Cardiac muscle cell (in vitro differentiated cells and primary cell): ENCODE measurements at regions not wholly inside any gene's neighbourhood (a gene's known extent, or its start where the extent isn't known, plus 50 kb on each side); places are given as distances from the start of the nearest gene placed in this dataset.
A peak's percentile ranks its signal among the peaks of the same experiment; 100 is the strongest.

ENCODE experiments used
- DNase-seq, 2 donors: peaks; one replicate each; pipeline versions ENCODE4 v3.0.0 to v3.0.0-alpha.2; 2010 to 2017; ENCODE audit warnings: low read depth in 1 of 2, low spot score in 1 of 2
- H3K27ac ChIP-seq: fragments of 200-600 bp; sonication (generic); 2 replicates; pipeline ENCODE4 v1.5.1; 2016
- H3K27me3 ChIP-seq: fragments of 200-600 bp; sonication (generic); 2 replicates; pipeline ENCODE4 v1.6.0; 2016; ENCODE audit warnings: control low read depth
- H3K36me3 ChIP-seq: fragments of 200-600 bp; sonication (generic); 2 replicates; pipeline ENCODE4 v1.5.1; 2016; ENCODE audit warnings: control low read depth
- H3K4me1 ChIP-seq: fragments of 200-600 bp; sonication (generic); 2 replicates; pipeline ENCODE4 v1.8.1; 2017; ENCODE audit warnings: low read depth, mild to moderate bottlenecking, mixed run types
- H3K4me3 ChIP-seq: fragments of 200-600 bp; sonication (generic); 2 replicates; pipeline ENCODE4 v1.5.1; 2016; ENCODE audit warnings: mild to moderate bottlenecking
- H3K9me3 ChIP-seq: fragments of 200-600 bp; sonication (generic); 2 replicates; pipeline ENCODE4 v1.5.1; 2017; ENCODE audit warnings: low read depth, mild to moderate bottlenecking, control low read depth
- TF ChIP-seq, protein P1 (sequence below): IDR thresholded peaks from 2 replicates; pipeline ENCODE4 v1.5.1; 2012; ENCODE audit warnings: low read depth, mild to moderate bottlenecking, low read length

- no peak overlapping the region for H3K4me3 ChIP-seq
- peak overlapping the region; percentile 78 for H3K27ac ChIP-seq
Measured at GRCh38 chr10:21069278-21069677, 172.2 kb upstream of the NEBL start.

DNA sequence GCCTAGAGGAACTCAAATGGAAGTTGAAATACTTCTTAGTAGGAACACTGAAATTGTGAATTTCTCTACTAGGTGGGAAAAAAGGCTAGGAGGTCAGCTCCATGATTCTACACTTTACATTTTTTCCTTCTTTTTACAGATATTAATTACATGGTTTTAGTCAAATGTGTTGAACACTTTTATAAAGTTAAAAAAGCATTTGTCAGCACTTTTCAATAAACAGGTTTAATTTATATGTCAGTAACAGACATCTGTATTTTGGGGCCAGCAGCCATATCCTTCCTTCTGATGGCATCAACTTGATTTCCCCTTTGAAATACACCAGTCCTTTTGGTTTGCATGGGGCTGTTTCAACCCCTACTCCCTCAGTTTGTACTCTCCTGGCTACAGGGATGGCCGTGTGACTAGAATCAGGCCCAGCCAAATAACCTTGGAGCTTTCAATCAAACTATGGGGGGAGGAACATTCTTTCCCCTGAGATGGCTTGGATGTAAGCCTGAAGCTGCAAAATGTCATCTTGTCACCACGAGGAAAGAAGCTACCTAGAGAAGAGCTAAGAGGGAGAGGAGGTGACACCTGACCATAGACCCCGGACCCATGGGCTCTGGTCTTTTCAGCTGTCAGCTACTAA lies 171.0 kb upstream of the NEBL start:
- Histone ChIP-seq H3K36me3 (no peaks in the 10 kb centered on the region), H3K9me3 (no peaks in the 10 kb centered on the region), H3K27ac (peak overlapping the region; percentile 78), H3K4me3 (no peak overlapping the region), H3K4me1 (peaks cover 18% of the 10 kb centered on the region), H3K27me3 (no peaks in the 10 kb centered on the region)
- TF ChIP-seq, protein P1, sequence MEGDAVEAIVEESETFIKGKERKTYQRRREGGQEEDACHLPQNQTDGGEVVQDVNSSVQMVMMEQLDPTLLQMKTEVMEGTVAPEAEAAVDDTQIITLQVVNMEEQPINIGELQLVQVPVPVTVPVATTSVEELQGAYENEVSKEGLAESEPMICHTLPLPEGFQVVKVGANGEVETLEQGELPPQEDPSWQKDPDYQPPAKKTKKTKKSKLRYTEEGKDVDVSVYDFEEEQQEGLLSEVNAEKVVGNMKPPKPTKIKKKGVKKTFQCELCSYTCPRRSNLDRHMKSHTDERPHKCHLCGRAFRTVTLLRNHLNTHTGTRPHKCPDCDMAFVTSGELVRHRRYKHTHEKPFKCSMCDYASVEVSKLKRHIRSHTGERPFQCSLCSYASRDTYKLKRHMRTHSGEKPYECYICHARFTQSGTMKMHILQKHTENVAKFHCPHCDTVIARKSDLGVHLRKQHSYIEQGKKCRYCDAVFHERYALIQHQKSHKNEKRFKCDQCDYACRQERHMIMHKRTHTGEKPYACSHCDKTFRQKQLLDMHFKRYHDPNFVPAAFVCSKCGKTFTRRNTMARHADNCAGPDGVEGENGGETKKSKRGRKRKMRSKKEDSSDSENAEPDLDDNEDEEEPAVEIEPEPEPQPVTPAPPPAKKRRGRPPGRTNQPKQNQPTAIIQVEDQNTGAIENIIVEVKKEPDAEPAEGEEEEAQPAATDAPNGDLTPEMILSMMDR: no peak
- DNase-seq: no peak

More at GRCh38 chr10:21069278-21069677, 172.2 kb upstream of the NEBL start:
- Histone ChIP-seq H3K36me3 (no peaks in the 10 kb centered on the region), H3K27me3 (no peaks in the 10 kb centered on the region), H3K4me1 (peaks cover 18% of the 10 kb centered on the region), H3K9me3 (no peaks in the 10 kb centered on the region)
- peak in 1 of 2 donors; percentile 30 for DNase-seq
- TF ChIP-seq, protein P1: no peak

DNA sequence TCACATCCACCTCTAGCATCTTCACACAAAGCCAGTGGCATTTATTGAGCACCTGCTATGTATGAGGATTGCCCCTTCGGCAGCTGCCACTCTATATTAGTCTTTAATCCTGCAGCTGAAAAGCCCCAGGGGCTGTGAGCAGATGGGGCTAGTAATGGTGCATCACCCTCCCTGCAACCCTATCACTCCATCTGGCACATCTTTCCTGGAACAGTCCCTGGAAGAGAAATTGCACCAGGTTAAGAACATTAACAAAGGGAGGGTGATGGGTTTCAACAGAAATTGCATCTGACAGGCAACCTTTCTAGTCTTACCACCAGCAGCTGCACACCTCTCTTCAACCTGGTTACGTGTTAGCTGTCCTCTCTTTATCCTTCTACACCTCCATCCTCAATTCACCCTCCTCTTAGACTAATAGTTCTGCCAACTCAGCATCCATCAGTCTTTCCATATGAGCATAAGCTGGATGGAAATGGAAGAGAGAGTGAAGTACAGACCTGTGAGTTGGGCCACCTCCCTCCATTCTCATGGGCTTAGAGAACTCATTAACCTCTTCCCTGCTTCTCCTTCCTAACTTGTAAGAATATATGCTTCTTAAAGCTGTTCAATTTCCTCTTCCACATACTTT lies 168.6 kb upstream of the NEBL start:
- no peaks in the 10 kb centered on the region for H3K36me3 ChIP-seq
- H3K9me3 ChIP-seq: no peaks in the 10 kb centered on the region
- no peaks in the 10 kb centered on the region for H3K27me3 ChIP-seq
- H3K4me3 ChIP-seq: no peak overlapping the region
- peaks cover 18% of the 10 kb centered on the region for H3K4me1 ChIP-seq
- TF ChIP-seq, protein P1: no peak
- DNase-seq: no peak
- no peak overlapping the region for H3K27ac ChIP-seq

- Histone ChIP-seq H3K27ac (no peak overlapping the region), H3K9me3 (no peaks in the 10 kb centered on the region), H3K36me3 (no peaks in the 10 kb centered on the region), H3K4me3 (no peak overlapping the region), H3K27me3 (no peaks in the 10 kb centered on the region), H3K4me1 (no peaks in the 10 kb centered on the region)
- no peak for DNase-seq
- TF ChIP-seq, protein P1: no peak
Measured at GRCh38 chr10:21061982-21062381, 164.9 kb upstream of the NEBL start.

DNA sequence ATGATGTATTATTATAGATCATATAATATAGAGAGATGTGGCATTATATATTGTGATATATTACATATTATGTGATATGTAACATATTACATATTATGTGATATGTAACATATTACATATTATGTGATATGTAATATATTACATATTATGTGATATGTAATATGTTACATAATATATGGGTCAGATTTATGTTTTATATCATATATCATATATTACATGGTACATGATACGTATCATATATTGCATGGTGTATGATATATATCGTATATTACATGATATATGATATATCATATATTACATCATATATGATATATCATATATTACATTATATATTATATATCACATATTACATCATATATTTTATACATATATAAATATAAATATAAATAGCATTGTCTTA lies 164.1 kb upstream of the NEBL start:
- H3K4me3 ChIP-seq: no peak overlapping the region

More for the DNA sequence above, 164.1 kb upstream of the NEBL start:
- H3K27ac ChIP-seq: no peak overlapping the region
- DNase-seq: no peak
- H3K27me3 ChIP-seq: no peaks in the 10 kb centered on the region
- H3K4me1 ChIP-seq: no peaks in the 10 kb centered on the region
- no peaks in the 10 kb centered on the region for H3K36me3 ChIP-seq
- TF ChIP-seq, protein P1: no peak
- no peaks in the 10 kb centered on the region for H3K9me3 ChIP-seq
